OCI-LY3 (cell line): ENCODE measurements at regions not wholly inside any gene's neighbourhood (a gene's known extent, or its start where the extent isn't known, plus 50 kb on each side); places are given as distances from the start of the nearest gene placed in this dataset.

ENCODE experiments used
- H2AFZ ChIP-seq: fragments of 200-600, 300-600 bp; shearing (Covaris generic); 2 replicates; pipeline ENCODE4 v1.6.0; 2014; ENCODE audit warnings: antibody characterized with exemption, low read depth, low read length
- H3K27ac ChIP-seq: fragments of 200-600, 300-600 bp; sonication (generic); 2 replicates; pipeline ENCODE4 v1.5.1; 2014; ENCODE audit warnings: mild to moderate bottlenecking, low read length, moderate library complexity, mixed read lengths
- H3K27me3 ChIP-seq: fragments of 200-600, 300-600 bp; sonication (generic); 2 replicates; pipeline ENCODE4 v1.6.1; 2014; ENCODE audit warnings: low read depth, low read length, mixed read lengths
- H3K36me3 ChIP-seq: fragments of 200-600, 300-600 bp; sonication (generic); replicated peaks from 2 replicates; pipeline ENCODE3; 2014; ENCODE audit warnings: low read depth, low read length, mixed read lengths
- H3K4me1 ChIP-seq: fragments of 300-600, 200-600 bp; sonication (generic); 2 replicates; pipeline ENCODE4 v1.6.1; 2014; ENCODE audit warnings: low read length, mixed read lengths
- H3K4me2 ChIP-seq: fragments of 200-600, 300-600 bp; sonication (generic); 2 replicates; pipeline ENCODE4 v1.6.1; 2014; ENCODE audit warnings: low read length, mixed read lengths
- H3K4me3 ChIP-seq: fragments of 300-600, 200-600 bp; sonication (generic); 2 replicates; pipeline ENCODE4 v1.5.1; 2014; ENCODE audit warnings: antibody characterized with exemption, mild to moderate bottlenecking, low read length, moderate library complexity
- H3K79me2 ChIP-seq: fragments of 300-600, 200-600 bp; shearing (Covaris generic); 2 replicates; pipeline ENCODE4 v1.6.1; 2014; ENCODE audit warnings: mild to moderate bottlenecking, low read length, mixed read lengths
- H3K9ac ChIP-seq: fragments of 300-600, 200-600 bp; shearing (Covaris generic); 2 replicates; pipeline ENCODE4 v1.6.0; 2014; ENCODE audit warnings: mild to moderate bottlenecking, low read length, moderate library complexity
- H3K9me3 ChIP-seq: fragments of 200-600, 300-600 bp; shearing (Covaris generic); 2 replicates; pipeline ENCODE4 v1.6.1; 2014; ENCODE audit warnings: low read length, mixed read lengths; ENCODE audit not compliant: insufficient read depth
- H4K20me1 ChIP-seq: fragments of 200-600, 300-600 bp; sonication (generic); 2 replicates; pipeline ENCODE4 v1.6.1; 2016; ENCODE audit warnings: low read length, mixed read lengths; ENCODE audit not compliant: insufficient read depth
- EZH2phosphoT487 ChIP-seq: fragments of 200-600 bp; shearing (Covaris generic); IDR thresholded peaks from 2 replicates; pipeline ENCODE4 v1.6.1; 2018; ENCODE audit warnings: antibody characterized with exemption, mixed run types, low read depth
- TF ChIP-seq, protein P1 (sequence below): fragments of 200-600, 300-600 bp; sonication (generic); IDR thresholded peaks from 2 replicates; pipeline ENCODE4 v1.5.1; 2014; ENCODE audit warnings: antibody characterized with exemption, low read length, low read depth

- Histone ChIP-seq H3K4me1 (no peaks in the 10 kb centered on the region), H3K79me2 (no peaks in the 10 kb centered on the region), H3K27me3 (peaks cover 13% of the 10 kb centered on the region; the same call in 1 of the 2 replicates), H3K9me3 (no peaks in the 10 kb centered on the region), H3K9ac (no peak overlapping the region), H3K36me3 (no peaks in the 10 kb centered on the region), H2AFZ (no peak overlapping the region), H3K4me2 (no peak overlapping the region), H4K20me1 (no peaks in the 10 kb centered on the region), H3K4me3 (no peak overlapping the region), H3K27ac (no peak overlapping the region)
- no peak for TF ChIP-seq EZH2phosphoT487
- TF ChIP-seq, protein P1, sequence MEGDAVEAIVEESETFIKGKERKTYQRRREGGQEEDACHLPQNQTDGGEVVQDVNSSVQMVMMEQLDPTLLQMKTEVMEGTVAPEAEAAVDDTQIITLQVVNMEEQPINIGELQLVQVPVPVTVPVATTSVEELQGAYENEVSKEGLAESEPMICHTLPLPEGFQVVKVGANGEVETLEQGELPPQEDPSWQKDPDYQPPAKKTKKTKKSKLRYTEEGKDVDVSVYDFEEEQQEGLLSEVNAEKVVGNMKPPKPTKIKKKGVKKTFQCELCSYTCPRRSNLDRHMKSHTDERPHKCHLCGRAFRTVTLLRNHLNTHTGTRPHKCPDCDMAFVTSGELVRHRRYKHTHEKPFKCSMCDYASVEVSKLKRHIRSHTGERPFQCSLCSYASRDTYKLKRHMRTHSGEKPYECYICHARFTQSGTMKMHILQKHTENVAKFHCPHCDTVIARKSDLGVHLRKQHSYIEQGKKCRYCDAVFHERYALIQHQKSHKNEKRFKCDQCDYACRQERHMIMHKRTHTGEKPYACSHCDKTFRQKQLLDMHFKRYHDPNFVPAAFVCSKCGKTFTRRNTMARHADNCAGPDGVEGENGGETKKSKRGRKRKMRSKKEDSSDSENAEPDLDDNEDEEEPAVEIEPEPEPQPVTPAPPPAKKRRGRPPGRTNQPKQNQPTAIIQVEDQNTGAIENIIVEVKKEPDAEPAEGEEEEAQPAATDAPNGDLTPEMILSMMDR: no peak
Observed at GRCh38 chr2:67879586-67880290, 183.1 kb downstream of the C1D start.

- Histone ChIP-seq H3K4me2 (no peak overlapping the region), H3K27me3 (peaks cover 13% of the 10 kb centered on the region; the same call in 1 of the 2 replicates), H2AFZ (no peak overlapping the region), H3K4me3 (no peak overlapping the region), H3K9ac (no peak overlapping the region), H3K36me3 (no peaks in the 10 kb centered on the region), H3K9me3 (no peaks in the 10 kb centered on the region), H3K27ac (no peak overlapping the region), H3K79me2 (no peaks in the 10 kb centered on the region), H4K20me1 (no peaks in the 10 kb centered on the region), H3K4me1 (no peaks in the 10 kb centered on the region)
- TF ChIP-seq, protein P1: no peak
- no peak for TF ChIP-seq EZH2phosphoT487
Observed at GRCh38 chr2:67880291-67880761, 182.5 kb downstream of the C1D start.

DNA sequence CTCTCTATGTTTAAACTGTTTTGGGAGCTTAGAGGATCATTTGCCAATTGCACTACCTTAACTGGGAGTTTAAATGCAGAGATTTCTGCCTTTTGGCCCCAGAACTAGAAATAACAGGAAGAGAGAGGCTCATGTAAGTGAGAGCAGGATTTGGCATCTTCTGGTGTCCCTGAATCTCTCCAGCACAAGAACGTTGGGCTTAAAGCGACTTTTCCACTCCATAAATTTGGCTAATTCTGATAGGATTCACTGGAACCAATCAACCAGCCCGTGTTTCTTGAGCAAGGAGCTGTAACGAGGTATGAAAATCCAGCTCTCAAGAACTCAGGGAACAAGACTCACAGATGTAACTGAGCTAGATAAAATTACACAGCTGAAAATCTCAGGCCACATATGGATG lies 181.0 kb downstream of the C1D start:
- no peak overlapping the region for H3K4me2 ChIP-seq
- H3K27ac ChIP-seq: no peak overlapping the region
- peaks cover 10% of the 10 kb centered on the region; the same call in 1 of the 2 replicates for H3K27me3 ChIP-seq
- H3K4me1 ChIP-seq: no peaks in the 10 kb centered on the region
- no peaks in the 10 kb centered on the region for H4K20me1 ChIP-seq
- no peak overlapping the region for H2AFZ ChIP-seq
- no peaks in the 10 kb centered on the region for H3K79me2 ChIP-seq
- no peak overlapping the region for H3K4me3 ChIP-seq
- no peaks in the 10 kb centered on the region for H3K9me3 ChIP-seq
- H3K36me3 ChIP-seq: no peaks in the 10 kb centered on the region
- H3K9ac ChIP-seq: no peak overlapping the region
- TF ChIP-seq, protein P1: no peak
- TF ChIP-seq EZH2phosphoT487: no peak

DNA sequence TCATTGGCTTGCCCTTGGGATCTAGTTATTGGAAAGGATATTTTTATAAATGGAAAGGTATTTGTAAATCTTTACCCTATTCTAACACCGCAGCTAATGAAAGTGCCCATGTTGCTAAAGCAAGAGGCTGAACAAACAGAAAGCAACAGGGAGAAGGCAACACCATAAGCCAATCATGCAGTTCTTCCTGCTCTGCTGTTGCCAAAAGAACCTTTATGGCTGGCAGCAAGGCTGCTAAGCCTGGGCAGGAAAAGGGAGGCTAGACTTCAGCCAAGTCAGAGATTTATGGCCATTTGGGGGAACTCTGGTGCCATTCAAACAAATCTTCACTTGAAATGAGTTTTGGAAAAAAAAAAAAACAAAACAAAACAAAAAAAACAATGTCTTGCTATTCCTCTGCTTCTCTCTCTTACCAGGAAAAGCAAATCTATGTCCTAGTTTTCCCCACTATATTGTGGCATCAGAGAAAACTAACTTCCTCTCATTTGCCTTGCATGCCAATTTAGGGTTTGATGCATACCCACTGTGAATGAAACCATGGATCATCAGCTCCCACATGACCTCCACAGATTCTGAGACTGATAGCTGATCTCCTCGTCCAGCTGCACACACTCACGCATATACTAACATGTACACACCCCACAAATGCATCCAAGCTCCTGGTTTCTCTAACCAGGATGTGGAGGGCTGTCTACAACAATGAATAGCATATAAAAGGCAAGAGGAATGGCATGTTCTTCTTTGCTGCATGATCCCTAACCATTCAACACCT lies 179.3 kb downstream of the C1D start:
- Histone ChIP-seq H3K9me3 (no peaks in the 10 kb centered on the region), H3K36me3 (no peaks in the 10 kb centered on the region), H3K4me3 (no peak overlapping the region), H3K4me1 (no peaks in the 10 kb centered on the region), H3K9ac (no peak overlapping the region), H3K27me3 (peaks cover 6% of the 10 kb centered on the region; the same call in 1 of the 2 replicates), H4K20me1 (no peaks in the 10 kb centered on the region), H2AFZ (no peak overlapping the region), H3K27ac (no peak overlapping the region), H3K4me2 (no peak overlapping the region), H3K79me2 (no peaks in the 10 kb centered on the region)
- TF ChIP-seq EZH2phosphoT487: no peak
- TF ChIP-seq, protein P1: no peak
